CD4-positive, alpha-beta T cell treated with Interleukin-2 at 100 ng/mL for 4 hours (primary cell): ENCODE measurements at regions not wholly inside any gene's neighbourhood (a gene's known extent, or its start where the extent isn't known, plus 50 kb on each side); places are given as distances from the start of the nearest gene placed in this dataset.

ENCODE experiments used
- DNase-seq: peaks from one replicate; pipeline ENCODE4 v3.0.0-alpha.2; 2020; ENCODE audit warnings: low spot score

DNA sequence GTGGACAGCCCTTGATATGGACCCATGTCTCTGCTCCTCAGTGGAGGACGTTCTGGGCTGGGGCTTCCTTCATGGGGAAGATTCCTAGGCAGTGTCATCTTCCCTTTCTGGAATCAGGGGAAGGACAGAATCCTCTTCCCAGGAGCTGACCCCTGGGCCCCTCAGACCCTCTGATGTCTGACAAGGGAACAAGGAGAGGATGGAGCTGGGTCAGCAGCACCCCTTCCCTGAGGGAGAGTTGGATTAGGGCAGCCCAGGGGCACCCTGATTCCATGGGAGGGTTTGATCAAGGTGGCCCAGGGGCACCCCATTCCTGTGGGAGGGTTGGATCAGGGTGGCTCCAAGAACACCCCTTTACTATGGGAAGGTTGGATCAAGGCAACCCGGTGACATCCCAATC, 86.5 kb downstream of the ACKR3 start:
- no peak for DNase-seq

DNA sequence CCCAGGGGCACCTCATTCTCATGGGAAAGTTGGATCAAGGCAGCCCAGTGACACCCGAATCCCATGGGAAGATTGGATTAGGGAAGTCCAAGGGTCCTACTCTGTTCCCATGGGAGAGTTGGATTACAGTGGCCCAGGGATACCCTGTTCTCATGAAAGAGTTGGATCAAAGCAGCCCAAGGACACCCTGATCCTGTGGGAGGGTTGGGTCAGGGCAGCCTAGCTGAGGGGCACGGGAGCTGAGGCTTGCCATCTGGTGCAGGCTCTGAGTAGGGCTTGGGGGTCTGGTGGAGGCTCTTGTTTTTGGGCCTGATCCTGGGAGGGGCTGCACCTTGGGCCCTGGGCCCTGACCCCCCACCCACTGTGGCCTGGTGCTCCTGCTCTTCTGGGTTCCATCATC, 87.1 kb downstream of the ACKR3 start:
- DNase-seq, result no peak

DNA sequence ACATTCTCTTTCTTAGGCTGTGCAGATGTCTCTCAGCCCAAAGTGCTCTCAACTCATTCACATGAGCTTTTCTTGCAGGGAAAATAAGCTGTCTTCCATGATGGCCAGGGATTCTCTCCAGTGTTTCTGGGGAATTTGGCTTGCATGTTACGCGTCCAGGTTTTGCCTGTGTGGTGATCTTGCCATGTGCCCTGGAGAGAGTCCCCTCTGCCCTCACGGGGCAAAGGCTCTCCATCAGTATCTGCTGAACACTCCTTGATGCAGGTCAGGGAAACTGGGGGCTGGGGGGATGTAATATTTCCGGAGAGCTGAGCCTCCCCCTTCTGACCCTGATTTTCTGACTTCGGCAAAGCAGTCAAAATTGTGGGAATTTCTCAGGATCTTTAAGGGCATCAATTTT, 87.6 kb downstream of the ACKR3 start:
- no peak for DNase-seq

DNA sequence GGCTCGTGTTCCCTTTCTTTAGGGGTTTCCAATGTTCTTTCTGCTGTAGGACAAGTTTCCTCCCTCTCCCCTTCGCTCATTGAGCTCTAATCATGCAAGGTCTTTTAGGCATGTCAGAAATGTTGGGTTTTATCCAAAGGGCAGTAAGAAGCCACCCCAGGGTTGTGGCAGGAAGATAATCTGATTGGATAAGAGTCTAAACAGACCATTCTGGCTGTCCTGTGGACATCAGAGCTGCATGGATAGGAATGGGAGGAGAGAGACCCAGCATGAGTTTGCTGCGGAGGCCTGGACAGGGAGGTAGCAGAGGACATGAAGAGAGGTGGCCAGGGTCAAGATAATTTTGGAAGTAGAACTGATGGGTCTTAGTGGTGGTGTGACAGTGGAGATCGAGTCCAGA, 88.2 kb downstream of the ACKR3 start:
- no peak for DNase-seq

DNA sequence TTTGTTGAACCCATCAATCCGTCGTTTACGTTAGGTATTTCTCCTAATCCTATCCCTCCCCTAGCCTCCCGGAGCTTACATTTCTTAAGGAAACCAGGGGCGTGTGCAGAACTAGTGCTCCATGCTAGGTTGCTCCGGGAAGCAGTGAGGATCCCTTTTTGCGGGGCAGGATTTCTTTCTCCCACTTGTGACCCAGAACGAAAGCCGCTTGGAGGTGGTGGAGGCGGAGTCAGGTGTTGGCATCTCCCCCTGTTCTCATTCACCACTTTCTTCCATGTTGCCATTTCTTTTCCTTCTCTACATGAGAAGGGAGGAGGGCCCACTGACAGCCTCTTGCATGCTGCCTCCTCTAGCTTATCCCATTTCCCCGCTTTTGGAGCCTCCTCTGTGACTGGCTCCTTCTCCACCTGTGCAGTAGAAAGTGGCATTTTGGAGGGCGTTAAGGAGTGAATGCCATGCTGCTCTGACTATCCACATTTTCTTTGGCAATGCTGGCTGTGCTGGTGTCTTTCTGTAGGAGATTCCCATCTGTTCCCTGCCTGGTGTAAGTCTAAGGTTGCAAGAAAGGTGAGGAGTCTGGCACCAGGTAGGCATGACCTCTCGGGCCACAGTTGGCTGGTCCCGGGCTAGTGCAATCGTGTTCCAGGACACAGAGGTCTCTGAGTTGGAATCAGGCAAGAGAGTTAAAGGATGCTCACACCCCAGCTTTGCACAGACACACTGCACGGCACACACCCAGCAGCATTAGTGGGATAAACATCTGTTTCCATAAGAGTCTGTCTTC, 89.5 kb downstream of the ACKR3 start:
- DNase-seq, result no peak

DNA sequence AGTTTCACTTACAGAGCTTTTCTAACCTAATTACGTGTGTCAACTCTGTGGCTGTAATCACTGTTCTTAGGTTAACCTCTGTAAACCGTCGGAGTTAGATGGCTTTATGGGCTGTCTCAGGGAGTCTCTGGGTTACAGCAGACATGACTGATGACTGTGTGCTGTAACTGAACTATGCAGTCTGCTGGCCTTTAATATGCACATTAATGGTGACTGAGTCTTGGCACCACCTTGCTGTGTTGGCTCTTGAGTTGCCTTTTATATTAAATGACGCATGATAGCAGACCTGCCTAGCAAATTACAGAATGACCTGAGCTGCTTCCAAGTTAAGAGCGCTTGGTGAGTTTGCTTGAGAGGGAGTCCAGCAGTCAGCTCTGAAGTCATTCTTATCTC, 90.1 kb downstream of the ACKR3 start:
- no peak for DNase-seq

DNA sequence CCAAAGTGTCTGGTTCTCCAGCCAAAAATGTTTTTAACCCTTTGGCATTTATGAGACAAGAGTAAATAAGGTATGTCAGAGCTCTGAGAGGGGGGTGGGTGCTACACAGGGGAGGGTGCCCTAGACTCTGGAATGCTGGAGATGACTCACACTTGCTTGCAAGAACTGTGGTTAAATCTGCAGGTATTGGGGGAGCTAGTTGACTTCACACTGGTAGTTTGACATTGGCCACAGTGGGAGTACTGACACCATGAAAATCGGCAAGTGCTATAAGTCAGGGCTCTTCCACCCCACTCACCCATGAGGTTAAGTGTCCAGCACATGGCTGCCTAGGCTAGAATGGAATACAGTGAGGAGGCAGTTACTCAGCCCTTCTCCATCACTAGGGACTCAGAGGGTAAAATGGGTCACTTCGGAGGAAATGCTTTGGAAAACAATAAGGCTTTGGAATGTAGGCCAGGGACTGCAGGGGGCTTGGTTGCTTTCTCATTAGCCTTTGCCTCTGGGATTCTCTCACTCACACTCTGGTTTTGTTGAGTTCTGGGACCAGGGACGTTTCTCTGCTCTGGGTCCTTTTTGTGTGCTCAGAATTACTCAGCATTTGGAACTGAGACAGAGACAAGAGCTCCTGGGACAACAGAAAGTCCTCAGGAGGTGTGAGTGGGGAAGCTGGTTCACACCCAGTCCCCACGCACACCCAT, 91.6 kb downstream of the ACKR3 start:
- no peak for DNase-seq

DNA sequence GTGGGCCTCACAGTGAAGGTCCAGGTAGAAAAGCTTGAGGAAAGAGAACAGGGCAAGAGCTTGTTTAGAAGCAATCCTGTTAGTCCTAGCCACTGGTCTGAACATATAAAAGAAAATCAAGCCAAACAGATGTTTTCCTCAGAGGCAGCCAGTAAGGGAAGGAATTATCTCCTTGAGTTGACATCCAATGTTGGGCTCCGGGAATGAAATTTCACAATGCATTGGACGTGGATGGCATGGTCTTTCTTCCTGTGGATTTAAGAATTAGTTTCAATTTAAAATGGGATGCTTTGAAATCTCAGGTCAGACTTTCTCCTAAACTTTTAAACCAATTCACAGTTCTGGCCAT, 92.1 kb downstream of the ACKR3 start:
- DNase-seq, result no peak

DNA sequence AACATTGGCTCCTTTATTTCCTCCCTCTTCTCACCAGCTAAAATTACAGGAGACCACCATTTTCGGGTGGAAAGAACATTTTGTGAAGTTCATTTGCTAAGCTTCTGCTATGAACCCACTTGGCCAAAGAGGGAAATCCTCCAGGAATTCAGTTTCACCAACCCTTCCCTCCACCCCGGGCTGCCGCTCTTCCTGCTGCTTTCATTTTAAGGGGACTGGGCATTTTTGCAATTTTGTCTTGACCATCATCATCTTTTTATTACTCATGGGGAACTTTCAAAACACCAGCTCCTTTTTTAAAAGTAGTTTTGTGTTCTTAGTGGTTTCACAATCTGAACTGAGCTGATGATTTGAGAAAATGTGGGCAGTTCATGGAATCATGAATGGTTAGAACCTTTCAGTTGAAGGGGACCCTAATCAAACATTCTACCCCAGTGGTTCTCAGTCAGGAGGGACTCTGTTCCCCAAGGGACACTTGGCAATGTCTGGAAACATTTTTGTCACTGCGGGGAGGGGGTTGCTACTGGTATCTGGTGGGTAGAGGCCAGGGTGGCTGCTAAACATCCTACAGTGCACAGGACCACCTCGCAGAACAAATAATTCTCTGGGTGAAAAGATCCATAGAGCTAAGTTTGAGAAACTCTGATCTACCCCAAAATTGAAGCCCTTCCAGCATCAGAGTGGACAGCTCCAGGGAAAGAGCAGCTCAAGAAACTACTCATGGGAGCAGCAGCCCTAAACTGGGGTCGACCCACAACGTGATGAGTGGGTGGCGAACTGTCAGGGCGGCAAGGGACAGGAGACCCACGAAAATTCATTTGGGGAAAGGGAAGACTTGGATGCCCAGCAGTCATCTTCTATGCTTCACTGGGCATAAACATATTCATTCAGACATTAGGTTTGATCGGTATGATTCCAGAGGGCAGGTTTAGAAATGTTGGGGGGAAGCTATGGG, 92.9 kb downstream of the ACKR3 start:
- no peak for DNase-seq

DNA sequence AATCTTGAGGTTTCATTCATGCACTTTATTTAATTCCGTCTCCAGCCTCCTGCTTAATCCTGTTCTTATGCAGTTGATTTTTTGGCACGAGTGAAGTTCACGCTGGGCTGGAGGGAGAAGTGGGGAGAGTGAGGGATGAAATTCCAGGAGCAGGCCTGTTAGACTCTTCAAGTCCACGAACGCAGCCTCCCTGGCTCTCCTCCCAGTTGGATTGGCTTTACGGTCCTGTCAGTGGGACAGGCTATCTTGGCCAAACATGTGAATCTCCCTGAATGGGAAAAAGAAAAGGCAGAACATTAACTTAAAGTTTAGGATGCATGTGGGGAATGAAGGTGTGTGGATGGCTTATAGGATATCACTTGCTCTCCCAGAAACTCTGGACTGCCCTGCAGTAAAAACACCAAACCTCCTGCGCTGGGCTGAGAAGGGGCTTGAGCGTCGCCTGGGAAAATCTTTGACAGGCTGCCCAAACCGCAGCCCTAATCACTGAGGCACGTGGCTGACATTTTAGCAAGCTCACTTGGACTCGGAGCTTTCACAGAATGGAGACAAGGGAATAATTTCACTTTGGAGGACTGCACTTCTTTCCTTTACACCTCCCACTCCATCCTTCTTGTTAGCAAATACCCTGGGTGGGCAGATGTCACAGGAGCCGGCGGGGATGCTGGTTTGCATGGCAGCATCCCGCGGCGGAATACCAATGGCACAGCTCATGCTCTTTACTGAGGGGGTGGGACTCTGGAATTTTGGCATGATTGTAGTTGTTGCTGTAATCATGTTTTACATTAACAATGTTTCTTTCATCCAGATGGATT, 93.9 kb downstream of the ACKR3 start:
- no peak for DNase-seq

DNA sequence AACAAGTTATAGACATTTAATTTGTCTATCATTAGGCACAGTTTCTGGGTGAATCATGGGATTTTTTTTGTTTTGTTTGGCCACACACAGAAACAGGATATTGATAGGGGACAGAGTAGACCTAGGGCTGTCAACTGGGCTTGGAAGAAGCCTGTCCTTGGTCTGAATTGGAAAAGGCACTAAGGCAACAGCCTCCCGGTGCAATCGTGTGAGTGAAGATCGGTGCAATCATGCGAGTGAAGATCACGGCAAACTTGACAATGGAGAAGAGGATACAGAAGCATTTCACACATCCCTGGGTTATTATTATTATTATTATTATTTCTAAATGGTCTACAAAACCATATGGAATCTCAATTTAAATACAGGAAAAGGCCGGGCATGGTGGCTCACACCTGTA, 94.5 kb downstream of the ACKR3 start:
- no peak for DNase-seq

DNA sequence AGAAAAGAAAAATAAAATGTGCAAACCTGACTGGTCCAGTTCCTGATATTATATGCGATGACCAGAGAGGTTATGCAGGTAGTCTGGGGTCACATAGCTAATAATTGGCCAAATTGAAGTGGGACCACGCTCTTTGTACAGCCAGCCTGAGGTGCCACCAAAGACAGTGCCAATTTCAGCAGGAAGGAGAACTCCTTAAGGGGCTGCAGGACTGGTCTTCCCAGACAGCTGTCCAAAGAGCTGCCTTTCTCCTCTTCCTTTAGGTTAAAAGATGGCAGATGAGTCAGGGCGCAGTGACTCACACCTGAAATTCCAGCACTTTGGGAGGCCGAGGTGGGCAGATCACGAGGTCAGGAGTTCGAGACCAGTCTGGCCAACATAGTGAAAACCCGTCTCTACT, 95.5 kb downstream of the ACKR3 start:
- no peak for DNase-seq

DNA sequence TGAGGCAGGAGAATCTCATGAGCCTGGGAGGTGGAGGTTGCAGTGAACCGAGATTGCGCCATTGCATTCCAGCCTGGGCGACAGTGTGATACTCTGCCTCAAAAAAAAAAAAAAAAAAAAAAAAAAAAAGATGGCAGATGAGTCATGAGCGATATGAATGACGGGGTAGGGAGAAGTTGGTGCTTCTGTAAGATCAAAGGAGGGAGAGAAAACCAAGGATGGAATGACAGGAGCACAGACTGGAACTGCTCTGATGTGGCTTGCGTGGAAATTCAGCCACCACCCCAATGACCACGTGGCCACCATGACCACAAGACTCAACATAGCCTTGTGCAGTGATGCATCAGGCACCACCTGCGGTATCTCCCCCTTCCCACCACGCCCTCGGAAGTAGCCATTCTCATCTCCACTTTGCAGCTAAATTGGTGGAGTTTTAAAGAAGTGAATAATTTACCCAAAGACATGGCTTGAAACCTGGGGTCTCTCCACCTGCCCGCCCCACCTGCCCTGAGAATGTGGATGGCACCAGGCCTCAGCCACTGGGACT, 96.0 kb downstream of the ACKR3 start:
- no peak for DNase-seq

DNA sequence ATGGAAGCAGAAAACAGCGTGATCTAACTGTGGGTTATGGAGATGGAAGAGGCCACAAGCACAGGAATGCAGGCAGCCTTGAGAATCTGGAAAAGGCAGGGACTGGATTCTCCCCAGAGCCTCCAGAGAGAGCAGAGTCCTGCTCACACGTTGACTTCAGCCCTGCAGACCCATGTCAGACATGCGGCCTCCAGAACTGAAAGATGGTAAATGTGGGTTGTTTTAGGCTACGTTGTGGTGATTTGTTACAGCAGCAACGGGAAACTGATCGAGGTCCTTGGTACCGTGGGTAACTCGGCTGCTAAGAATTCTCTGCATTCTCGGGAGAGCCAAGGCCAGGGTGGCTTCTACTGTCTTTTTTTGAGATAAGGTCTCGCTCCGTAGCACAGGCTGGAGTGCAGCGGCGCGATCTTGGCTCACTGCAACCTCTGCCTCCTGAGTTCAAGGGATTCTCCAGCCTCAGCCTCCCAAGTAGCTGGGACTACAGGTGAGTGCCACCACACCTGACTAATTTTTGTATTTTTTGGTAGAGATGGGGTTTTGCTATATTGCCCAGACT, 97.1 kb downstream of the ACKR3 start:
- no peak for DNase-seq

DNA sequence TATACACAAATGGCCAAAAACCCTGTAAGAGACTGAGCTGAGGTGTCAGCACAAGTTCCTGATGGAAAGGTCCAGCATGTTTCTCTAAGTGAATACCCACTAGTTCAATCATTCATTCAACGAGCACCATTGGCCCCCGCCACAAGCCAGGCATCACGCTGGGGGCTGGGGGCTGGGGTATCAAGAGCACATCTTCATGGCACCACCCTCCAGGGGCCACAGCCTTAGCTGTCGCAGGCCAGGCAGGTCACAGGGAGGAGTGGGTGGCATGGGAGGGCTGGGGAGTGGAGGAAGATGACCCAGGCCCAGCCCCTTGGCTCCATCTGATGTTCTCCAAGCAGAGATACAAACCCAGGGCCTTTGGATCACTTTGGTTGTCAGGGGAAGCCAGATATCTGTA, 97.9 kb downstream of the ACKR3 start:
- no peak for DNase-seq

DNA sequence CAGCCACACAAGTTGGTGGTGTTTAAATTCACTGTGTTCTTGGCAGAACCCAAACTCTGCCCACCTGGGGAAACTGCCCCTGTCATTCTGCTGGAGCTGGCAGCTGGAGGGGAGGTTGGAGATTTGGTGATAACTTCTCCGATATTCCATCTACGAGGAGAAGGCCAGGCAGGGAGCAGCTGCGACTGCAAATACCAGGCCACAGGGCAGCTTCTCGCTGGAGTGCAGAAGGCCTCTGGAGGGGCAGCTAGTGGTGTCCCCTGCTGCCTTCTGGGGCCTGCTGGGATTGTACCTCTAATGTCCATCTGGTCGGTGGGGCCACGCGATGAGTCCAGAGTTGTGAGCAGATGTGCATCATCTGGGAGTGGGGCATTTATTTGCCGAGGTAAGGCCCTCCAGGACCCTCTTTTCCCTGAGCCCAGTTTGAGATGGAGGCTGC, 98.9 kb downstream of the ACKR3 start:
- DNase-seq, result no peak

DNA sequence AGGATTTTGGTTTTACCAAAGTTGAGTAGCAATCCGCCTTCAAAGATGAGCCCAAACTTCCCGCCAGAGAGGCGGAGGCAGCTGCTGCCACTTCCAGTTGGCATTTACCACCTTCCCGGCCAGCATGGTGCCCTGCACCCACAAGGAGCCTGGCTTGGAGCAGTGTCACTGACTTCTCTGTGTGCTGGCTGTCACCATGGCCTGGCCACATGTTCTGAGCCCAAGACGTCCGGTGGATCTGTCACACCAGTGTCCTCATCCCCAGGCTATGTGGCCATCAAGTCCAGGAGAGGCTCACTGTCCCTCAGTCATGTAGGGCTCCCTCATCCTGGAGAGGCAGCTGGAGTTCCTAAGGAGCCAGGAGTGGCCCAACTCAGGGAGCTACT, 100.6 kb downstream of the ACKR3 start:
- no peak for DNase-seq

DNA sequence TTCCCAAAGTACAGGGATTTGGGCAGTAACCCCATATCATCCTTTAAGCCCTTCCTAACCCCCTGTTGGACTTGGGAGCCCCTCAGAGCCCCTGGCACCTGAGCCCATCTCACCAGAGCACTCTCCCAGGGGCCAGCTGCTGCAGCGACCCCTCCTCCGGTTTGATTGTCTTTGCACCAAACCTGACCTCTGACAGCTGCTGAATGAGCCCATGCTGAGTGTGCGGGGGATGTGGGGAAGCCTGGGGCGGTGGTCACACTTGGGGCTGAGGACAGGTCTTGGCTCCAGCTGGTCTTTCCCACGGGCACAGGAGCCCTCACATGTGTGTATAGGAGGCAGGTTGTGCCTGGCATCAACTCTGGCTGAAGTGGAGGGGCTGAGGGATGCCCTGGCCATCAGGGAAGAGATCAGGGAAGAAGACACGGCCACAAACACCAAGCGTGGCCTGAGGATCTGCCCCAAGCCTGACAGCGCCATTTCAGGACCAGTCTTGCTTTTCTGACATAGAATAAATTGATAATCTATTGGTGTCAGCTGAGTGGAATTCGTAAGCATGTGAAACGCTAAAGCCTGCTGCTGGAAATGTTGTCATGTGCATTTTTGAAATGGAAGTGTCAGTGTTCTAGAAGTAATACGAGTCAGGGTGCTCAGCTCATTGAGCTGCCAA, 102.4 kb downstream of the ACKR3 start:
- DNase-seq, result no peak

DNA sequence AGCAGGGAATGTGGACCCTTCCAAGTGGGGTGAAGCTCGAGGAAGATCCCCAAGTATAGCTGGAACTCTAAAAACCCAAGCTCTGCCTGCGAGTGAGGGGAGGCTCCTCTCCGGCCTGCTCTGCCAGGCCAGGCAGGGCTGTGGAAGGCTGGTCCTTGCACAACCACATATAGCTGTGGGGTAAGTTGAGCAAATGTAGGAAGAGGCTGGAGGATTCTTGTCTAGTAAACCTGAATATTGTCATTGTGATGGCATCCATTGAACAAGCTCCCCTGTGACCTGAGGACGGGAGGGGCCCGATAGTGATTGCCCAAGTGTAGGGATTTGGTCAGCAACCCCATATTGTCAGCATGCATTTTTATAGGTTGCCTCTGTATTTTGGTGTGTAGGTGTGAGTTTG, 103.0 kb downstream of the ACKR3 start:
- DNase-seq, result no peak

DNA sequence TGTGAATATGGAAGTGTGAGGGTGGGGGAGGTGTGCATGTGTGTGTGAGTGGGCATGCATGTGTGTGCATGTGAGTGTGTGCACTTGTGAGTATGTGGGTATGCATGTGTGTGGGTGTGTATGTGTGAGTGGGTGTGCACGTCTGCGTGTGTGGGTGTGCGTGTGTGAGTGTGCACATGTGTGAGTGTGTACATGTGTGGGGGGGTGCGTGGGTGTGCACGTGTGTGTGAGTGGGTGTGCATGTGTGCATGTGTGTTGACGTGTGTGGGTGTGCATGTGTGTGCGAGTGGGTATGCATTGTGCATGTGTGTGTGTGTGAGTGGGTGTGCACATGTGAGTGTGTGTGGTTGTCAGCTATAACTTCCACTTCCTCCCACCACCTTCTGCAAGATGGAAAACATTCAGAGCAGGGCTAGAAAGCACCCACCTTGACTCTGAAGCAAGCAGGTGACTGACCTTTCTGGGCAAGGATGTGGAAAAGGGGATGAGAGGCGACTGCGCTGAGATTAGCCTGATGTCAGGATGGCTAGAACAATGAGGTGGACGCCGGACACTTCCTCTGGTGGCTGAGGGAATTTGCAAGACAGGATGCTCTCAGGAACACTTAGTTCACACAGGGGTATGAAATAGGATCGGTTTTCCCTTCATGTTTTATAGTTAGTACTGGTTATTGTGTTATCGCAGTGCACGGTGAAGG, 103.6 kb downstream of the ACKR3 start:
- DNase-seq, result no peak
